NCI-H146 treated with DMSO at 0.1 percent for 48 hours (cell line): ENCODE measurements at regions not wholly inside any gene's neighbourhood (a gene's known extent, or its start where the extent isn't known, plus 50 kb on each side); places are given as distances from the start of the nearest gene placed in this dataset.

Experiments
- DNase-seq: peaks from one replicate; lab custom pipeline; 2025; ENCODE audit not compliant: unreplicated experiment; lab: John Stamatoyannopoulos, UW

- no peak for DNase-seq
Measured at GRCh38 chr19:31164791-31165251, 184.4 kb downstream of the TSHZ3 start.

DNA sequence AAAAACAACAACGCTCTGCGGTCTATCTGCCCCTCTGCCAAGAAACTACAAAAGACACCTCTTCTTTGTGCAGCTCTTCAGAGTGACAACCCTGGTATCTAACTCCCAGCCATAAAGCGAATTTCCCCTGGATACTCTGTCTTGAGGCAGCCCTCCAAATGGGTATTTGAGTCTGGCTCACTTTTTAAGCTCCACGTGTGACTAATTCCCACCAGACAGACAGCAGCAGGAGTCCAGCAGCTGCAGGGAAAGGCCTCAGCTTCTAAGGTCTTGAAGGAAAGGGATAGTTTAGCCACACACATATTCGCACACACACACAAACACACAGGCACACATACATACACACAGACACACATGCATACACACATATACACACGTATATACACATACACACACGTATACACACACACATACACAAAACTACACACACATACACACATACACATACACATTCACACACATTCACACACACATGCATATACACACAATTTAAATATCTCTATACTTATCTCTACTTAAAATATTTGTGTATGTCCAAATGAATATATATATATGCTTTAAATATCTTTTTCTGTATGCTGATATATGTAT lies 188.8 kb downstream of the TSHZ3 start:
- DNase-seq, result no peak

DNA sequence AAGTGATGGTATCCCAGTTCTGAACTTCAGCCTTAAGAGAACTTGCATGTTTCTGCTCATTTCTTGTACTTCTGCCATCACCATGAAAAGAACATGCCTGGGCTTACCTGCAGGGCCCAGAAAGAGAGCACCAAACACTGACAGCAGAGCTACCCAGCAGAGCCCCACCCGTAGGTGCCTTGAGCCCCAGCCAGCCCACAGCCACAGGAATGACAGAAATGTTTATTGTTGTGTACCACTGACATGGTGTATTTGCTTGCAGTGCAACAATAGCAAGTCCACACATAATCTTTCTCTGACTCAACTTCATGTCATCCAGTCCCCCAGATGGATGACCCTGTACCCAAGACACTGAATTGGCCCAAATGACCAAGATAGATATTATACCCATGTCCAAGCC lies 195.2 kb downstream of the TSHZ3 start:
- DNase-seq, result no peak

- no peak for DNase-seq
Measured at GRCh38 chr19:31152906-31153305, 196.3 kb downstream of the TSHZ3 start.

DNA sequence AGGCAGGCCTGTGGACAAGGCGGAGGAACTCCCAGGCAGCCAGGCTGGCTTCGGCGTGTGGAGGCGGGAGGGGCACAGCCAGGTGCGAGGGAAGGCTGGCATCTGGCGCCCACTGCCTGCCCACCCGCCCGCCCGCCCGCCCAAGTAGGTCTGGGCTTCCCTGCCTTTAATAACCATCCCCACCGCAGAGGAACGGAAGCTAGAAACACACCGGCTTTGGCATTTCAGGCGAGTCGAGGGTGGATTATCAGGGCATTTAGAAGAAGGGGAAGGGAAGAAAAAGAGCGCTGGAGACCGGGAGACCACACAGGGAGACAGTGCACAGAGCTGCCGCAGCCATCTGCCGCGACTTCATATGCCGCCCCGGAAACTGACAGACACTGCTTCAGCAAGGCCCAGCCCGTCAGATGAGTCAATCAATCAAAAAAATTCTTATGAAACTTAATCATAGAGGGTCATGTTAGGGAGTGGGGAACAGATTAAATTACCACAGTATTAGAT lies 199.7 kb downstream of the TSHZ3 start:
- no peak for DNase-seq

GRCh38 chr19:31148671-31149070 lies 200.6 kb downstream of the TSHZ3 start:
- no peak for DNase-seq

DNA sequence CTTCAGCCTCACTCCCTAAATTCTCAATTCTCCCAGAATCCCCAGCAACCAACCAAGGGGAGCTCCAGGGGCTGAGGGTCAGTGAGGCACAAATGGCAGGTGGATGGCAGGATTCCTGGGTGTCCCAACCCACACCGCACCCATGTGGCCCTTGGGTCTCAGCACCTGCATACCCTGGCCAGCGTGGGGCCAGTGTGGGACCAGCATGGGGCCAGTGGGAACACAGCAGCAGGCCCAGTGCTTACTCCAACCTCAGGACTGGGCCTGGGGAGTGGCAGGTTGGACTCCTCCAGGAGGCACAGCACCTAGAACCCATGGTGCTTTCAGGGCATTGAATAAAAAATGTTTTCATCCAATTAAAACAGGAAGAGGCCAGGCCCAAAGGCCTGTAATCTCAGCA lies 202.0 kb downstream of the TSHZ3 start:
- no peak for DNase-seq

GRCh38 chr19:31146546-31147183 lies 202.6 kb downstream of the TSHZ3 start:
- no peak for DNase-seq

DNA sequence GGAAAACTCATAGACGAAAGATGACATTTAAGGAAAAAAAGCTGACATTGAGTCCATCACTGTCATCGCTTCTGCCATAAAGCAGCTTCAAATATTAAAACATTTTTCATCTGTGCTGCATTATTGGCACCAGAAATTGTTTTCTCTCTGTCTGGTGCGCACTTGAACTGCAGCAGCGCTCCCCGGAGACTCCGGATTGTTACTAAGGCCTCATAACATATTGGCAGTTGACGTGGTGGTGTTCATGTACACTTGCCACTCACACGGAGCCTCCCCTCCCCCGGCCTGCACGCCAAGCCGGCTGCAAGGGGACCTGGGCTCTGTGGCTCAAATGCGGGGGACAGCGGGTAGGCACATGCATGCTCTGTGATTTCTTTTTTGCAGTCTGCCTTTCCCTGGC lies 203.2 kb downstream of the TSHZ3 start:
- DNase-seq, result no peak

GRCh38 chr19:31145007-31145406 lies 204.2 kb downstream of the TSHZ3 start:
- no peak for DNase-seq

DNA sequence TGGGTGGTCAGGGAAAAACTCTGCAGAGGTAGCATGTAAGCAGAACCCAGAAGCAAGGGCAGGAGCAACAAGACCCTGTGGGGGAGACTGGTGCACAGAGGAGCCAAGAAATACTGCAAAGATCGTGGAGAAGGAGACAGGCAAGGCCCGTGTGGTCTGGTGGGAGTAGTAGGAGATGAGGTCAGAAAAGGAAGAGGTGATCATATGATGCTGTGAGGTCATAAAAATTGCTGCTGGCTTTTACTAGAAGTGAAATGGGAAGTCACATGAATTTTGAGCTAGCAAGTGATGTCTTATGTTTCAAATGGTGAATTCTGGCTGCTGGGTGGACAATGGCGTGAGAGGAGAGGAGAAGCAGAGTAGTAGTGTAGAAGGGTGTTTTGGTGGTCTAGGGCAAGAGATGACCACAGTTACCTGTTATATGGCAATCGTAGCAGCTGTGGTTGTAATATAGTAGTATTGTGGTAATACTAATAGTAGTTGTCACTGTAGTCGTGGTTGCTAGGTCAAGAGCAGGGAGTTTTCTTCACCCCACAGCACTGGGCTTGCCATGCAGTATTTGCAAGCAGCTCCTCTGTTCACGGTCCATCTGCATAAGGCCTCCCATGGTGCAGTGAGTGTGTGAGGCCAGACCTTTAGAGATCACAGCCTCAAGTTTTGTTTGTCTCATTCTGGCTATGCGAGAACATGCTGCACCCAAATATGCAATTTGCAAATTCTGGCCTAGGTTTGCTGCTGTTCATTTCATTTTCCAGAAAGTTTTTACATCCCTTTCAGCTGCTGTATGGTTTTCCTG lies 205.0 kb downstream of the TSHZ3 start:
- DNase-seq, result no peak

DNA sequence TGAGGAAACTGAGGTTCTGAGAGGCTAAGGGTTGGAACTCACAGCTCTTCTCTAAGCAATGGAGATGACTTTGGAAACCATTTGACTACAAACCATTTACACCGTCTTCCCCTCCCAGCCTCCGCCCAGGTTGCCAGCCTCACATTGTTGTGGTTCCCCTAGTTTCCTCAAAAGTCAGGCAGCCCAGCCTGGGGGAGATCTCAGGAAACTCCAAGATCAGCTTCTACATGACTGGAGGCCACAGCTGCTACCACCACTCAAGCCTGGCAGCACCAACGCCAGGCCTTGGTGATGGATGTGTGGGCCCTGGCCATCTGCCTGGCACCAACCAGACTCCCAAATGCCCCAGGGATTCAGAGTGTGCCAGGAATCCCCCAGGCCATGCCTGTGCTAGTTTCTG lies 207.9 kb downstream of the TSHZ3 start:
- no peak for DNase-seq

GRCh38 chr19:31140717-31141116 lies 208.5 kb downstream of the TSHZ3 start:
- no peak for DNase-seq

DNA sequence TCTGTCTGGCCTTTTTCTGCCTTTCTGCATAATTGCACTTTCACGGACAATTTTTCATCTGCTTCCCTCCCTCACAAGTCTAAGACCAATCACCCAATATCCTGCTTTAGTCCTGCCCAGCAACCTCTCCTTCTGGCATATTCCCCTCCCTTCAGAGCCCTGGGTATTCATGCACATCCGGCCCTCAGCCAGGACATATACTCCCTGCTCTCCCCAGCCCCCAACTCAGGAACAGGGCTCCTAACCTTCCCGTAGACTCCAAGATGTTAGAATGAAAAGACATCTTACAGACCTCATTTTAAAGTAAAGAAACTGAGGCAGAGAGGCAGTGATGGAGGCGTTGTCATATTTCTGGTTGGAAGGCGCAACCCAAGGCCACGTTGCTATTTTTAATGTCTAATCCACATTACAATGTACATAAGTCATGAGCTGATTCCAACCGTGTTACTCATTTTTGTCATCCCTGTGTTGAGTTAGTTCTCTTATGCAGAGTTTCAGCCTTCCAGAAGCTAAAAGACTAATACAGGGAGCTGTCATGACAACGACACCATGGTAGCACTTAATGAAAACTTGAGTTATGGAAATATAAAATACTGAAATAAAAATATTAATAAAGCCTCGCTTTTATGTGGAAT lies 209.2 kb downstream of the TSHZ3 start:
- no peak for DNase-seq

DNA sequence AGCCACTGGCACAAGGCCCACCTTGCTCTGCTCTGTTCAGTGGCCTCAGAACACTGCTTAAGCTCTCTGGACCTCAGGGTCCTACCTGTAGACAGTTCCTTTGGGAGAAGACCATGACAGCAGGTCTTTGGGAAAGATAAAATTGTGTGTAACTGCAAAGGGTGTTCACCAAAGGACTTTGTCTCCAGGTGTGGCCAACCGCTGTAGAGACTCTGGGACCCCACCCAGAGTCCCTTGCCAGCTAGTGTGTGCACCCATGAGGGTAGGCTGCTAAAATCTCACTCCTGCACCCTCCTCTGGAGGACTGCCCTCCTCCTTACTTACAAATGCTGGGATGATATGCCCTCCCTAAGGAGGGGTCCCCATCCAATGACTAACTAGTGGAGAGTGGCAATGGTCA lies 211.2 kb downstream of the TSHZ3 start:
- DNase-seq, result no peak

- DNase-seq, result no peak
Measured at GRCh38 chr19:31135841-31136240, 213.4 kb downstream of the TSHZ3 start.

DNA sequence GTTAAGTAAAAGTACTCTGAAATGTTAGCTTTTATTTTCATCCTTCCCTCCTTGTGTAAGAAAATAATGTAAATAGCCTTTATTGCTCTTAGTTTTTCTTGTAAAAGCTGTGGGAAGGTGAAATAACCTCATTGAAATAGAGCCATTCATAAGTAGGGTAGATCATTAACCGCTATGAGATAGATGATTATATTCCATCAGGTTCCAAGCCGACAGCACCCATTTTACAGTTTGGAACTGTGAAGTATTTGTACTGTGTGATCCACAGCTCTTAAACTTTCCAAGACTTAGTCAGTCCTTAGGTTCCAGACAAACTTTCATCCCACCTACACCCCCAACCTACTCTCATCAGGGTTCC lies 216.5 kb downstream of the TSHZ3 start:
- DNase-seq, result no peak

DNA sequence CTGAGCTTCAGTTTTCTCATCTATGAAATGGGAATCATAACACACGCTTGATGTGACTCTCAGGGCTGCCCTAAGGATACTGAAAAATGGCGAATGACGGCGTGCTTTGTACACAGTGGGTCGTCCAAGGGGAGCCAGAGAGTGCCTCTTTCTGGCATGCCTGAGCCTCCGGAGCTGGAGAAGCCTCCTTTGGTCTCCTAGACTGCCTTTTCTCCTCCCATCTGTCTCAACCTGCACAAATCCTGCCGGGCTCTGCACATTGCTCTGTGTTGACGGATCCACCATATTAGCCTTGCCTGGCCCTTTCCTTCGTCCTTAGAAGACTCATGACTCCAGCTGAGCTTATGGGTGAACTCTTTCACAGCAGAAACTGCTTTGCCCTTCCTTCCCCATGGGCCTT lies 220.9 kb downstream of the TSHZ3 start:
- no peak for DNase-seq

DNA sequence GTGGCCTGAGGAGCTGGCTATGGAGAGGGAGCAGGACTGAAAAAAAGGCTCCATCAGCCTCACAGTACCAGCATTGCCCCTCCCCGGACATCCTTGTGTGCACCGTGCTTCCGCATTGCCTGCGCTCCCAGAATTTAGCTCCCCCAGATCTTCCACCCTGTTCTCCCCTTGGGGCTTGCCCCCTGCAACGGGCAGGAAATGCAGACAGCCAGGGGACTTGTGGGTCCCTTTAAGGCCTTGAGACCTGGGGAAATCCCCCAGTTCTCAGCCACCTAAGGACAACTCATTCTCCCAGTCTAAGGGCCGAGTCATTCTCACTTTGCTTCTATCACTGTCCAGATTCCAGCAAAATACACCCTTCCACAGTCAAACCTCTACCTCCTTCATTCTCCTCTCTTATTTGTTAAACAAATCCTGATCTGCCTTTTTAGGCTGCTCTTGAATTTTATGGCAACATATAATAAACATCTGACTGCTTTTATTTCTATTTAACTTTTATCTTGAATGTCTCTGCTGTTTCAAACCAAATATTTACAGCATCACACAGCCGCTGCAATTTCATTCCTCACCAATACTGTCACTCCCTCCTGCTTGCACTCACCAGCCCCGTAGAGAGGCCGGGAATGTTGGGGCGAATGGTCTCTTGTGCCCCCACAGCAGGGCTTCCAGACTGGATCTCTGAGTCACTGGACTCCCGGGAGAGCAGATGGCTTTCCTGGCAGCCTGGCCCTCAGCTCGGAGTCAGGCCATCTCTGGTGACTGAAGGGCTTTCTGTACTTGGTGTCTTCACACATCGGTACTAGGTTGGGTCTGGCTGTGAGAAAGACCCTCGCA lies 221.9 kb downstream of the TSHZ3 start:
- DNase-seq, result no peak

GRCh38 chr19:31126236-31126635 lies 223.0 kb downstream of the TSHZ3 start:
- DNase-seq, result no peak

GRCh38 chr19:31125071-31125470 lies 224.2 kb downstream of the TSHZ3 start:
- DNase-seq, result no peak
